ENCODE measurements at regions not wholly inside any gene's neighbourhood (a gene's known extent, or its start where the extent isn't known, plus 50 kb on each side); places are given as distances from the start of the nearest gene placed in this dataset.

GRCh38 chr9:87085073-87085472, 137.8 kb upstream of the GAS1 start:
- DNase-seq (ENCODE audit: low read depth in 2 of 2), result no peak

GRCh38 chr9:87085521-87085920, 138.2 kb upstream of the GAS1 start:
- no peak for DNase-seq (ENCODE audit: low read depth in 2 of 2)

- DNase-seq (ENCODE audit: low read depth in 2 of 2), result no peak
These were observed 139.0 kb upstream of the GAS1 start for GRCh38 chr9:87086221-87086818.

GRCh38 chr9:87087197-87087596, 139.9 kb upstream of the GAS1 start:
- DNase-seq (ENCODE audit: low read depth in 2 of 2), result no peak

- no peak for DNase-seq (ENCODE audit: low read depth in 2 of 2)
These were observed 140.9 kb upstream of the GAS1 start for GRCh38 chr9:87088192-87088591.

- DNase-seq (ENCODE audit: low read depth in 2 of 2), result no peak
These were observed 141.5 kb upstream of the GAS1 start for GRCh38 chr9:87088621-87089365.

GRCh38 chr9:87089506-87089905, 142.2 kb upstream of the GAS1 start:
- no peak for DNase-seq (ENCODE audit: low read depth in 2 of 2)

GRCh38 chr9:87089929-87090328, 142.6 kb upstream of the GAS1 start:
- no peak for DNase-seq (ENCODE audit: low read depth in 2 of 2)

- DNase-seq (ENCODE audit: low read depth in 2 of 2), result no peak
These were observed 146.5 kb upstream of the GAS1 start for GRCh38 chr9:87093777-87094176.

- no peak for DNase-seq (ENCODE audit: low read depth in 2 of 2)
These were observed 148.6 kb upstream of the GAS1 start for GRCh38 chr9:87095951-87096350.

GRCh38 chr9:87096506-87096905, 149.2 kb upstream of the GAS1 start:
- DNase-seq (ENCODE audit: low read depth in 2 of 2), result no peak

- DNase-seq (ENCODE audit: low read depth in 2 of 2), result no peak
These were observed 149.9 kb upstream of the GAS1 start for GRCh38 chr9:87097238-87097637.

GRCh38 chr9:87099407-87099806, 152.1 kb upstream of the GAS1 start:
- no peak for DNase-seq (ENCODE audit: low read depth in 2 of 2)

GRCh38 chr9:87100001-87100400, 152.7 kb upstream of the GAS1 start:
- DNase-seq (ENCODE audit: low read depth in 2 of 2), result no peak

- DNase-seq (ENCODE audit: low read depth in 2 of 2), result no peak
These were observed 154.8 kb upstream of the GAS1 start for GRCh38 chr9:87102126-87102525.

- no peak for DNase-seq (ENCODE audit: low read depth in 2 of 2)
These were observed 159.8 kb upstream of the GAS1 start for GRCh38 chr9:87107072-87107471.

- DNase-seq (ENCODE audit: low read depth in 2 of 2), result no peak
These were observed 161.4 kb upstream of the GAS1 start for GRCh38 chr9:87108661-87109060.

GRCh38 chr9:87109231-87109631, 161.9 kb upstream of the GAS1 start:
- DNase-seq (ENCODE audit: low read depth in 2 of 2), result no peak

- DNase-seq (ENCODE audit: low read depth in 2 of 2), result no peak
These were observed 162.5 kb upstream of the GAS1 start for GRCh38 chr9:87109851-87110250.

- no peak for DNase-seq (ENCODE audit: low read depth in 2 of 2)
These were observed 163.7 kb upstream of the GAS1 start for GRCh38 chr9:87111010-87111409.

GRCh38 chr9:87112656-87113055, 165.3 kb upstream of the GAS1 start:
- DNase-seq (ENCODE audit: low read depth in 2 of 2), result no peak

- DNase-seq (ENCODE audit: low read depth in 2 of 2), result no peak
These were observed 166.6 kb upstream of the GAS1 start for GRCh38 chr9:87113874-87114273.

- no peak for DNase-seq (ENCODE audit: low read depth in 2 of 2)
These were observed 168.5 kb upstream of the GAS1 start for GRCh38 chr9:87115785-87116184.

- DNase-seq (ENCODE audit: low read depth in 2 of 2), result no peak
These were observed 169.2 kb upstream of the GAS1 start for GRCh38 chr9:87116492-87116891.

Measured in stimulated activated CD4-positive, alpha-beta T cell treated with anti-CD3 and anti-CD28 coated beads, Interleukin-1b, Interleukin-23, amount 100 ng/mL, for 4 hours (primary cell).